GM12878 (cell line): ENCODE measurements at regions not wholly inside any gene's neighbourhood (a gene's known extent, or its start where the extent isn't known, plus 50 kb on each side); places are given as distances from the start of the nearest gene placed in this dataset.
"Not testable (repeated sequence)": the region's sequence is repeated elsewhere in the genome, so short reads cannot be mapped to it uniquely, and the experiment has no call there.

Experiments used
- ATAC-seq: fragments of 200-7000 bp; cut with Tn5 transposase; 3 replicates; pipeline ENCODE4 v1.9.1; 2020; ENCODE audit warnings: mild to moderate bottlenecking, moderate library complexity
- BruUV-seq: library from RNA; stranded (reverse); fragments of 400-500 nt; replicated peaks from 2 replicates; lab custom pipeline; 2021; lab: Mats Ljungman, UMichigan
- CTCF ChIA-PET: fragments of 300-600 bp; sonication (Branson Sonifier 250); formaldehyde crosslinking; extraction: SDS; loops from one replicate; lab custom pipeline; 2021; ENCODE audit warnings: inconsistent platforms; lab: Yijun Ruan, JAX
- POLR2A ChIA-PET: fragments of 350-600 bp; formaldehyde crosslinking; extraction: SDS; loops from one replicate; lab custom pipeline; 2021; ENCODE audit warnings: inconsistent platforms; lab: Charles Lee
- RAD21 ChIA-PET: fragments of 300-600 bp; sonication (Branson Sonifier 250); formaldehyde crosslinking; loops from one replicate; lab custom pipeline; 2023; ENCODE audit warnings: antibody characterized with exemption; ENCODE audit not compliant: unreplicated experiment; lab: Charles Lee
- SMC1A ChIA-PET: fragments of 300-600 bp; sonication (Branson Sonifier 250); formaldehyde crosslinking; loops from one replicate; lab custom pipeline; 2023; ENCODE audit not compliant: unreplicated experiment, uncharacterized antibody; lab: Charles Lee
- DNase-seq: peaks from one replicate; pipeline ENCODE4 v3.0.0-alpha.2; 2011; ENCODE audit warnings: low read depth, low spot score
- FAIRE-seq: peaks from 3 replicates; lab custom pipeline; 2011; peaks lifted over from hg19 to GRCh38; lab: Jason Lieb, UNC
- H2AFZ ChIP-seq: 2 replicates; pipeline ENCODE4 v1.6.0; 2011; ENCODE audit warnings: low read depth, low read length, control low read depth; ENCODE audit not compliant: control insufficient read depth
- H3K27ac ChIP-seq: 2 replicates; pipeline ENCODE4 v1.5.1; 2011; ENCODE audit warnings: control low read depth; ENCODE audit not compliant: control insufficient read depth, insufficient read depth
- H3K27me3 ChIP-seq, 2 experiments: replicated peaks in 1 of 2; 2 replicates each; pipeline versions ENCODE4 v1.6.0 to v1.6.1; 2011; ENCODE audit warnings: low read length in 1 of 2; ENCODE audit not compliant: control insufficient read depth in 2 of 2, insufficient read depth in 2 of 2
- H3K36me3 ChIP-seq, 2 experiments: 2 replicates each; pipeline ENCODE4 v1.5.1; 2011; ENCODE audit warnings: low read length in 1 of 2; ENCODE audit not compliant: control insufficient read depth in 2 of 2, insufficient read depth in 2 of 2
- H3K4me1 ChIP-seq: 2 replicates; pipeline ENCODE4 v1.6.1; 2011; ENCODE audit warnings: mild to moderate bottlenecking, low read length, moderate library complexity, mixed read lengths; ENCODE audit not compliant: control insufficient read depth, insufficient read depth
- H3K4me2 ChIP-seq: 2 replicates; pipeline ENCODE4 v1.6.0; 2011; ENCODE audit warnings: control low read depth; ENCODE audit not compliant: control insufficient read depth, insufficient read depth
- H3K4me3 ChIP-seq: fragments of 200-600 bp; sonication (generic); 2 replicates; pipeline ENCODE4 v1.5.1; 2016
- H3K79me2 ChIP-seq: 2 replicates; pipeline ENCODE4 v1.6.0; 2011; ENCODE audit warnings: low read length; ENCODE audit not compliant: control insufficient read depth, insufficient read depth
- H3K9ac ChIP-seq: 2 replicates; pipeline ENCODE4 v1.8.0; 2011; ENCODE audit warnings: low read length, control low read depth, mixed read lengths; ENCODE audit not compliant: control insufficient read depth, insufficient read depth
- H3K9me3 ChIP-seq: replicated peaks from 3 replicates; pipeline ENCODE4 v1.5.1; 2011; ENCODE audit warnings: mild to moderate bottlenecking, low read length; ENCODE audit not compliant: control insufficient read depth, insufficient read depth
- H4K20me1 ChIP-seq: 2 replicates; pipeline ENCODE4 v1.6.0; 2011; ENCODE audit not compliant: control insufficient read depth, insufficient read depth
- ETV6 ChIP-seq, 2 experiments: fragments of 450-650 bp in 1 of 2; IDR thresholded peaks in 1 of 2; conservative IDR thresholded peaks in 1 of 2; 2 replicates each; pipeline ENCODE4 v1.6.1; 2014; ENCODE audit warnings: antibody characterized with exemption in 1 of 2, borderline replicate concordance in 1 of 2, low read depth in 1 of 2, mild to moderate bottlenecking in 1 of 2, moderate library complexity in 1 of 2
- HDAC2 ChIP-seq: fragments of 200-600 bp; sonication (generic); IDR thresholded peaks from 2 replicates; pipeline ENCODE4 v1.6.1; 2017
- KAT2A ChIP-seq: conservative IDR thresholded peaks from 2 replicates; pipeline ENCODE4 v1.6.1; 2011; ENCODE audit warnings: low read depth, low read length; ENCODE audit not compliant: control insufficient read depth
- KDM1A ChIP-seq: fragments of 200-600 bp; sonication (generic); IDR thresholded peaks from 2 replicates; pipeline ENCODE4 v1.6.1; 2016; ENCODE audit warnings: borderline replicate concordance
- MTA3 ChIP-seq: IDR thresholded peaks from 2 replicates; pipeline ENCODE4 v1.6.1; 2012; ENCODE audit warnings: low read length, inconsistent platforms, borderline replicate concordance
- NFIC ChIP-seq: IDR thresholded peaks from 2 replicates; pipeline ENCODE4 v1.6.1; 2012; ENCODE audit warnings: low read depth, mild to moderate bottlenecking, inconsistent platforms, low read length, moderate library complexity
- NKRF ChIP-seq: fragments of 450-650 bp; conservative IDR thresholded peaks from 2 replicates; pipeline ENCODE4 v1.6.1; 2017; ENCODE audit warnings: mild to moderate bottlenecking, moderate library complexity
- PML ChIP-seq: IDR thresholded peaks from 2 replicates; pipeline ENCODE4 v1.6.1; 2012; ENCODE audit warnings: low read length, inconsistent platforms
- POLR2AphosphoS2 ChIP-seq: IDR thresholded peaks from 2 replicates; pipeline ENCODE4 v1.6.1; 2011; ENCODE audit warnings: low read depth, mild to moderate bottlenecking, low read length, improper control_type of control experiment, moderate library complexity
- RAD21 ChIP-seq: IDR thresholded peaks from 2 replicates; pipeline ENCODE4 v1.6.1; 2011; ENCODE audit warnings: mild to moderate bottlenecking, low read depth, low read length, moderate library complexity; ENCODE audit not compliant: insufficient read depth
- SMAD1 ChIP-seq: fragments of 450-650 bp; IDR thresholded peaks from 2 replicates; pipeline ENCODE4 v1.6.1; 2018; ENCODE audit warnings: mild to moderate bottlenecking, low read depth; ENCODE audit not compliant: partially characterized antibody
- SMARCA5 ChIP-seq: fragments of 450-650 bp; IDR thresholded peaks from 2 replicates; pipeline ENCODE4 v1.6.1; 2017; ENCODE audit warnings: mild to moderate bottlenecking
- SPI1 ChIP-seq: IDR thresholded peaks from 2 replicates; pipeline ENCODE4 v1.6.1; 2011; ENCODE audit warnings: low read depth, mild to moderate bottlenecking, low read length, moderate library complexity, borderline replicate concordance; ENCODE audit not compliant: insufficient read depth
- YY1 ChIP-seq: IDR thresholded peaks from 2 replicates; pipeline ENCODE4 v1.6.1; 2011; ENCODE audit warnings: low read depth, mild to moderate bottlenecking, low read length
- WGBS: methylation state at CpG from one replicate; pipeline ENCODE4 v1.1.6; 2016; ENCODE audit warnings: low lambda C conversion rate; ENCODE audit not compliant: insufficient replicate concordance, insufficient coverage; ENCODE audit errors: missing lambda C conversion rate; 5-methylcytosine and 5-hydroxymethylcytosine counted together
- in situ Hi-C: fragments of 300-500 bp; cut with MboI; formaldehyde crosslinking; loops from 9 replicates; pipeline ENCODE4 v1.14.3; 2018; ENCODE audit warnings: mixed read lengths
- intact Hi-C: fragments of 100-400 bp; cut with micrococcal nuclease; formaldehyde crosslinking; loops from one replicate; pipeline ENCODE4 v1.14.2; 2022; ENCODE audit not compliant: unreplicated experiment
- TF ChIP-seq, protein P1 (sequence below): fragments of 450-650 bp; IDR thresholded peaks from 2 replicates; pipeline ENCODE4 v1.6.1; 2017; ENCODE audit warnings: low read depth, mild to moderate bottlenecking, moderate library complexity

- H3K36me3 ChIP-seq, H4K20me1 ChIP-seq, BruUV-seq, H3K9me3 ChIP-seq, H2AFZ ChIP-seq, H3K27me3 ChIP-seq, RAD21 ChIA-PET, FAIRE-seq, in situ Hi-C loops, ATAC-seq, POLR2A ChIA-PET, H3K9ac ChIP-seq, intact Hi-C loops, H3K4me2 ChIP-seq, CTCF ChIA-PET, H3K27ac ChIP-seq, DNase-seq, H3K4me3 ChIP-seq, H3K4me1 ChIP-seq, H3K79me2 ChIP-seq: not testable (repeated sequence)
- SMC1A ChIA-PET = interaction anchor here (1.0 to 1.1 kb wide), 2 partner anchors 28 to 171 kb away, joined by 3 read pairs; no protein-coding TSS in a partner anchor
- WGBS = 44% methylated on average over 2 of the region's 2 CpGs
- TF ChIP-seq RAD21 (peak; percentile 30; the same call in 1 of the 2 replicates), YY1 (peak; percentile 65; the same call in 1 of the 2 replicates)
Observed at GRCh38 chr6:141391135-141391534, 741.6 kb upstream of the GJE1 start.

GRCh38 chr6:141388666-141389065 is 744.1 kb upstream of the GJE1 start:
- Histone ChIP-seq H3K27me3 (no peaks in the 10 kb centered on the region), H3K36me3 (no peaks in the 10 kb centered on the region), H3K79me2 (no peaks in the 10 kb centered on the region), H4K20me1 (no peaks in the 10 kb centered on the region), H3K27ac (no peak overlapping the region), H3K4me2 (no peak overlapping the region), H3K4me1 (no peaks in the 10 kb centered on the region), H3K4me3 (no peak overlapping the region), H2AFZ (no peak overlapping the region), H3K9ac (no peak overlapping the region), H3K9me3 (no peaks in the 10 kb centered on the region)
- ChIA-PET SMC1A (interaction anchor here (0.9 kb wide), 1 partner anchor 95 kb away, joined by 3 read pairs; no protein-coding TSS in a partner anchor), CTCF (no interaction called here), POLR2A (no interaction called here), RAD21 (no interaction called here)
- ATAC-seq (no peak), FAIRE-seq (no peak), DNase-seq (no peak)
- intact Hi-C loops (no loop called here), in situ Hi-C loops (no loop called here)
- 27% methylated on average over 3 of the region's 3 CpGs for WGBS
- BruUV-seq = no TSS peak
- no peak for TF ChIP-seq SMAD1
- TF ChIP-seq KAT2A = no peak
- TF ChIP-seq KDM1A = no peak
- no peak for TF ChIP-seq POLR2AphosphoS2
- no peak for TF ChIP-seq NKRF
- TF ChIP-seq SPI1 = no peak
- no peak for TF ChIP-seq MTA3
- TF ChIP-seq SMARCA5 = no peak
- no peak for TF ChIP-seq PML
- TF ChIP-seq, protein P1, sequence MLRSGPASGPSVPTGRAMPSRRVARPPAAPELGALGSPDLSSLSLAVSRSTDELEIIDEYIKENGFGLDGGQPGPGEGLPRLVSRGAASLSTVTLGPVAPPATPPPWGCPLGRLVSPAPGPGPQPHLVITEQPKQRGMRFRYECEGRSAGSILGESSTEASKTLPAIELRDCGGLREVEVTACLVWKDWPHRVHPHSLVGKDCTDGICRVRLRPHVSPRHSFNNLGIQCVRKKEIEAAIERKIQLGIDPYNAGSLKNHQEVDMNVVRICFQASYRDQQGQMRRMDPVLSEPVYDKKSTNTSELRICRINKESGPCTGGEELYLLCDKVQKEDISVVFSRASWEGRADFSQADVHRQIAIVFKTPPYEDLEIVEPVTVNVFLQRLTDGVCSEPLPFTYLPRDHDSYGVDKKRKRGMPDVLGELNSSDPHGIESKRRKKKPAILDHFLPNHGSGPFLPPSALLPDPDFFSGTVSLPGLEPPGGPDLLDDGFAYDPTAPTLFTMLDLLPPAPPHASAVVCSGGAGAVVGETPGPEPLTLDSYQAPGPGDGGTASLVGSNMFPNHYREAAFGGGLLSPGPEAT = no peak
- no peak for TF ChIP-seq HDAC2
- TF ChIP-seq NFIC = no peak
- TF ChIP-seq ETV6 (conservative IDR thresholded peaks at IDR 0.05 in 1 of 2, IDR thresholded peaks at IDR 0.05 in 1 of 2; ENCODE audit: borderline replicate concordance in 1 of 2, low read depth in 1 of 2) = no peak
